Ammon's horn (tissue), 1 donor: ENCODE measurements at regions not wholly inside any gene's neighbourhood (a gene's known extent, or its start where the extent isn't known, plus 50 kb on each side); places are given as distances from the start of the nearest gene placed in this dataset.
"Not testable (repeated sequence)": the region's sequence is repeated elsewhere in the genome, so short reads cannot be mapped to it uniquely, and the experiment has no call there.

ENCODE experiments used
- DNase-seq: peaks from one replicate; pipeline ENCODE4 v3.0.0-alpha.2; 2016; ENCODE audit warnings: low spot score

- no peak for DNase-seq
These were observed 66.9 kb upstream of the ZNF746 start for GRCh38 chr7:149564340-149565095.

GRCh38 chr7:149562602-149563001, 65.0 kb upstream of the ZNF746 start:
- DNase-seq: no peak

GRCh38 chr7:149561072-149561471, 63.5 kb upstream of the ZNF746 start:
- DNase-seq: no peak

- DNase-seq: no peak
These were observed 62.1 kb upstream of the ZNF746 start for GRCh38 chr7:149559711-149560110.

- no peak for DNase-seq
These were observed 60.7 kb upstream of the ZNF746 start for GRCh38 chr7:149558149-149558861.

GRCh38 chr7:149556525-149556924, 58.9 kb upstream of the ZNF746 start:
- DNase-seq: not testable (repeated sequence)

- not testable (repeated sequence) for DNase-seq
These were observed 57.2 kb upstream of the ZNF746 start for GRCh38 chr7:149554821-149555220.

- DNase-seq: not testable (repeated sequence)
These were observed 56.4 kb upstream of the ZNF746 start for GRCh38 chr7:149553991-149554390.

GRCh38 chr7:149552799-149553198, 55.2 kb upstream of the ZNF746 start:
- DNase-seq: no peak
